SK-N-SH treated with all-trans-retinoic acid at 6 μM for 48 hours (cell line): ENCODE measurements at regions not wholly inside any gene's neighbourhood (a gene's known extent, or its start where the extent isn't known, plus 50 kb on each side); places are given as distances from the start of the nearest gene placed in this dataset.

Experiments
- ESRRG ChIP-seq: fragments of 250-450 bp; sonication (Bioruptor Pico); IDR thresholded peaks from 2 replicates; pipeline ENCODE4 v1.6.1; 2021; ENCODE audit warnings: mild to moderate bottlenecking
- GLIS3 ChIP-seq: fragments of 250-450 bp; sonication (Bioruptor Pico); IDR thresholded peaks from 2 replicates; pipeline ENCODE4 v1.5.0; 2020; ENCODE audit warnings: mild to moderate bottlenecking, moderate library complexity
- PPARA ChIP-seq: fragments of 250-450 bp; sonication (Bioruptor Pico); IDR thresholded peaks from 2 replicates; pipeline ENCODE4 v1.5.0; 2020; ENCODE audit warnings: mild to moderate bottlenecking, borderline replicate concordance
- TOX ChIP-seq: fragments of 250-450 bp; sonication (Bioruptor Pico); IDR thresholded peaks from 2 replicates; pipeline ENCODE4 v1.8.0; 2021; ENCODE audit warnings: mild to moderate bottlenecking, moderate library complexity, borderline replicate concordance
- ZC3H10 ChIP-seq: fragments of 250-450 bp; sonication (Bioruptor Pico); IDR thresholded peaks from 2 replicates; pipeline ENCODE4 v1.5.1; 2021; ENCODE audit warnings: mild to moderate bottlenecking, moderate library complexity
- ZNF70 ChIP-seq: fragments of 450-650 bp; formaldehyde crosslinking; IDR thresholded peaks from 2 replicates; pipeline ENCODE4 v1.5.0; 2020; ENCODE audit warnings: mild to moderate bottlenecking, moderate library complexity
- ZNF8 ChIP-seq: fragments of 450-650 bp; formaldehyde crosslinking; IDR thresholded peaks from 2 replicates; pipeline ENCODE4 v1.5.0; 2020; ENCODE audit warnings: mild to moderate bottlenecking, moderate library complexity
- TF ChIP-seq, protein P1 (sequence below): fragments of 250-450 bp; sonication (Bioruptor Pico); IDR thresholded peaks from 2 replicates; pipeline ENCODE4 v1.5.1; 2021; ENCODE audit warnings: mild to moderate bottlenecking, moderate library complexity
- TF ChIP-seq, protein P2 (sequence below): fragments of 250-450 bp; sonication (Bioruptor Pico); IDR thresholded peaks from 2 replicates; pipeline ENCODE4 v1.8.0; 2020; ENCODE audit warnings: mild to moderate bottlenecking, moderate library complexity, borderline replicate concordance
- TF ChIP-seq, protein P3 (sequence below): fragments of 250-450 bp; sonication (Bioruptor Pico); IDR thresholded peaks from 2 replicates; pipeline ENCODE4 v1.5.0; 2020; ENCODE audit warnings: mild to moderate bottlenecking, moderate library complexity

DNA sequence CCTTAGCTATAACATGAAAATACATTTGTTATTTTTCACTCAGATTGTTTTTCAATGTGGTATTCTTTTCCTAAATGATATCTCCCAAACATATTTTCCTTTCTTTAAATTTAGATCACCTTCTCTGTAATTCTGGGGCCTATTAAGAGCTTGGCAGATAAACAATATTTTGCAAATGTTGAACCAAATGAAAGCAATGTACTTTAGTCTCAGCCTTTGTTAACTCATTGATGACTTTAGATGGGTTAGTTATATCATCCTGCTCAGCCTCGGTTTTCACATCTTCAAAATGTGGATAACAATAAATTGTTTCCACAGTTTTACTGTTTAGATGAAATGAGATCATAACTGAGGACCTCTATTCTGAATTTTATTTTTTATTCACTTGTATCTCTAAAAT, 1205.2 kb downstream of the SUCLG1 start:
- TF ChIP-seq PPARA (CRISPR knock-in tag), result no peak
- no peak for TF ChIP-seq TOX
- no peak for TF ChIP-seq GLIS3 (CRISPR knock-in tag)
- TF ChIP-seq, protein P1, sequence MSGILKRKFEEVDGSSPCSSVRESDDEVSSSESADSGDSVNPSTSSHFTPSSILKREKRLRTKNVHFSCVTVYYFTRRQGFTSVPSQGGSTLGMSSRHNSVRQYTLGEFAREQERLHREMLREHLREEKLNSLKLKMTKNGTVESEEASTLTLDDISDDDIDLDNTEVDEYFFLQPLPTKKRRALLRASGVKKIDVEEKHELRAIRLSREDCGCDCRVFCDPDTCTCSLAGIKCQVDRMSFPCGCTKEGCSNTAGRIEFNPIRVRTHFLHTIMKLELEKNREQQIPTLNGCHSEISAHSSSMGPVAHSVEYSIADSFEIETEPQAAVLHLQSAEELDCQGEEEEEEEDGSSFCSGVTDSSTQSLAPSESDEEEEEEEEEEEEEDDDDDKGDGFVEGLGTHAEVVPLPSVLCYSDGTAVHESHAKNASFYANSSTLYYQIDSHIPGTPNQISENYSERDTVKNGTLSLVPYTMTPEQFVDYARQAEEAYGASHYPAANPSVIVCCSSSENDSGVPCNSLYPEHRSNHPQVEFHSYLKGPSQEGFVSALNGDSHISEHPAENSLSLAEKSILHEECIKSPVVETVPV (CRISPR knock-in tag), result no peak
- TF ChIP-seq, protein P2, sequence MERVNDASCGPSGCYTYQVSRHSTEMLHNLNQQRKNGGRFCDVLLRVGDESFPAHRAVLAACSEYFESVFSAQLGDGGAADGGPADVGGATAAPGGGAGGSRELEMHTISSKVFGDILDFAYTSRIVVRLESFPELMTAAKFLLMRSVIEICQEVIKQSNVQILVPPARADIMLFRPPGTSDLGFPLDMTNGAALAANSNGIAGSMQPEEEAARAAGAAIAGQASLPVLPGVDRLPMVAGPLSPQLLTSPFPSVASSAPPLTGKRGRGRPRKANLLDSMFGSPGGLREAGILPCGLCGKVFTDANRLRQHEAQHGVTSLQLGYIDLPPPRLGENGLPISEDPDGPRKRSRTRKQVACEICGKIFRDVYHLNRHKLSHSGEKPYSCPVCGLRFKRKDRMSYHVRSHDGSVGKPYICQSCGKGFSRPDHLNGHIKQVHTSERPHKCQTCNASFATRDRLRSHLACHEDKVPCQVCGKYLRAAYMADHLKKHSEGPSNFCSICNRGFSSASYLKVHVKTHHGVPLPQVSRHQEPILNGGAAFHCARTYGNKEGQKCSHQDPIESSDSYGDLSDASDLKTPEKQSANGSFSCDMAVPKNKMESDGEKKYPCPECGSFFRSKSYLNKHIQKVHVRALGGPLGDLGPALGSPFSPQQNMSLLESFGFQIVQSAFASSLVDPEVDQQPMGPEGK (CRISPR knock-in tag), result no peak
- TF ChIP-seq ESRRG (CRISPR knock-in tag), result no peak
- no peak for TF ChIP-seq ZNF70
- TF ChIP-seq ZC3H10 (CRISPR knock-in tag), result no peak
- TF ChIP-seq, protein P3, sequence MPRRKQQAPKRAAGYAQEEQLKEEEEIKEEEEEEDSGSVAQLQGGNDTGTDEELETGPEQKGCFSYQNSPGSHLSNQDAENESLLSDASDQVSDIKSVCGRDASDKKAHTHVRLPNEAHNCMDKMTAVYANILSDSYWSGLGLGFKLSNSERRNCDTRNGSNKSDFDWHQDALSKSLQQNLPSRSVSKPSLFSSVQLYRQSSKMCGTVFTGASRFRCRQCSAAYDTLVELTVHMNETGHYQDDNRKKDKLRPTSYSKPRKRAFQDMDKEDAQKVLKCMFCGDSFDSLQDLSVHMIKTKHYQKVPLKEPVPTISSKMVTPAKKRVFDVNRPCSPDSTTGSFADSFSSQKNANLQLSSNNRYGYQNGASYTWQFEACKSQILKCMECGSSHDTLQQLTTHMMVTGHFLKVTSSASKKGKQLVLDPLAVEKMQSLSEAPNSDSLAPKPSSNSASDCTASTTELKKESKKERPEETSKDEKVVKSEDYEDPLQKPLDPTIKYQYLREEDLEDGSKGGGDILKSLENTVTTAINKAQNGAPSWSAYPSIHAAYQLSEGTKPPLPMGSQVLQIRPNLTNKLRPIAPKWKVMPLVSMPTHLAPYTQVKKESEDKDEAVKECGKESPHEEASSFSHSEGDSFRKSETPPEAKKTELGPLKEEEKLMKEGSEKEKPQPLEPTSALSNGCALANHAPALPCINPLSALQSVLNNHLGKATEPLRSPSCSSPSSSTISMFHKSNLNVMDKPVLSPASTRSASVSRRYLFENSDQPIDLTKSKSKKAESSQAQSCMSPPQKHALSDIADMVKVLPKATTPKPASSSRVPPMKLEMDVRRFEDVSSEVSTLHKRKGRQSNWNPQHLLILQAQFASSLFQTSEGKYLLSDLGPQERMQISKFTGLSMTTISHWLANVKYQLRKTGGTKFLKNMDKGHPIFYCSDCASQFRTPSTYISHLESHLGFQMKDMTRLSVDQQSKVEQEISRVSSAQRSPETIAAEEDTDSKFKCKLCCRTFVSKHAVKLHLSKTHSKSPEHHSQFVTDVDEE (CRISPR knock-in tag), result no peak
- no peak for TF ChIP-seq ZNF8
